Endodermal cell (in vitro differentiated cells): ENCODE measurements at regions not wholly inside any gene's neighbourhood (a gene's known extent, or its start where the extent isn't known, plus 50 kb on each side); places are given as distances from the start of the nearest gene placed in this dataset.
"Not testable (repeated sequence)": the region's sequence is repeated elsewhere in the genome, so short reads cannot be mapped to it uniquely, and the experiment has no call there.

Source experiments
- DNase-seq: peaks from one replicate; pipeline ENCODE4 v3.0.0-alpha.2; 2017
- H3K27ac ChIP-seq: 2 replicates; pipeline ENCODE4 v1.5.1; 2013; ENCODE audit warnings: mild to moderate bottlenecking, low read depth, low read length, moderate library complexity
- H3K27me3 ChIP-seq: 2 replicates; pipeline ENCODE4 v1.6.1; 2013; ENCODE audit warnings: mild to moderate bottlenecking, low read length, moderate library complexity; ENCODE audit not compliant: insufficient read depth, control insufficient read depth, poor library complexity, severe bottlenecking
- H3K36me3 ChIP-seq: 2 replicates; pipeline ENCODE4 v1.7.0; 2013; ENCODE audit warnings: mild to moderate bottlenecking, low read length, moderate library complexity; ENCODE audit not compliant: control insufficient read depth, insufficient read depth
- H3K4me1 ChIP-seq: one replicate; pipeline ENCODE4 v1.7.0; 2013; ENCODE audit warnings: low read length; ENCODE audit not compliant: control insufficient read depth, insufficient read depth
- H3K4me3 ChIP-seq: 2 replicates; pipeline ENCODE4 v1.5.1; 2013; ENCODE audit warnings: mild to moderate bottlenecking, low read length, moderate library complexity
- H3K9ac ChIP-seq: 2 replicates; pipeline ENCODE4 v1.6.1; 2013; ENCODE audit warnings: mild to moderate bottlenecking, low read length, moderate library complexity; ENCODE audit not compliant: poor library complexity, severe bottlenecking; ENCODE audit errors: extremely low read depth
- H3K9me3 ChIP-seq: 2 replicates; pipeline ENCODE4 v1.6.1; 2013; ENCODE audit warnings: mild to moderate bottlenecking, low read length, moderate library complexity; ENCODE audit not compliant: control insufficient read depth
- H3K27ac Mint-ChIP-seq: 2 replicates; pipeline ENCODE4 v1.8.0; 2020; ENCODE audit warnings: mixed read lengths
- H3K27me3 Mint-ChIP-seq: 2 replicates; pipeline ENCODE4 v1.8.0; 2021; ENCODE audit warnings: mild to moderate bottlenecking, mixed read lengths; ENCODE audit not compliant: insufficient read depth
- H3K36me3 Mint-ChIP-seq: 2 replicates; pipeline ENCODE4 v1.8.0; 2020; ENCODE audit warnings: low read depth, mixed read lengths
- H3K4me1 Mint-ChIP-seq: 2 replicates; pipeline ENCODE4 v1.8.0; 2020; ENCODE audit warnings: mixed read lengths
- H3K4me3 Mint-ChIP-seq: 2 replicates; pipeline ENCODE4 v1.8.0; 2020; ENCODE audit warnings: mild to moderate bottlenecking, moderate library complexity, mixed read lengths
- H3K9me3 Mint-ChIP-seq: 2 replicates; pipeline ENCODE4 v1.8.0; 2020; ENCODE audit warnings: mild to moderate bottlenecking, mixed read lengths
- WGBS, 2 experiments: methylation state at CpG; one replicate each; pipeline versions ENCODE4 v1.1.5 to v1.1.7; 2013; ENCODE audit warnings: missing lambda C conversion rate in 2 of 2, mixed read lengths in 1 of 2; ENCODE audit not compliant: insufficient coverage in 1 of 2, insufficient read length in 1 of 2; 5-methylcytosine and 5-hydroxymethylcytosine counted together
- TF ChIP-seq, protein P1 (sequence below): fragments of 200-600 bp; sonication (generic); conservative IDR thresholded peaks from 2 replicates; pipeline ENCODE4 v1.5.0; 2021; ENCODE audit warnings: antibody characterized with exemption, mild to moderate bottlenecking

DNA sequence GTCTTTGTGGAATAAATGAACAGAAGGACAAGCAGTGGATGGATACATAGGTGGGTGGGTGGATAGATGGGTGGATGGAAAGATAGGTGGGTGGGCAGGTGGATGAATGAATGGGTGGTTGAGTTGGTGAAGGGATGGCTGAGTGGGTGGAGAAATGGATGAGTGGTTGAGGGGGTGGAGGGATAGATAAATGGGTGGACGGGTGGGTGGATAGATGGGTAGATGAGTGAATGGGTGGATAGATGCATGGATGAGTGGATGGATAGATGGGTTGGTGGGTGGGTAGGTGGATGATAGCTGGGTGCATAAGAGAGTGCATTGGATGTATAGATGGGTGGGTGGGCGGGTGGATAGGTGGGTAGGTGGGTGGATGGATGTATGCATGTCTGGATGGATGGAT, 63.5 kb downstream of the UNC93B1 start:
- H3K9ac ChIP-seq, H3K9me3 Mint-ChIP-seq, H3K4me1 ChIP-seq, H3K9me3 ChIP-seq, H3K27me3 ChIP-seq, H3K4me3 Mint-ChIP-seq, H3K4me3 ChIP-seq, H3K36me3 ChIP-seq, H3K27me3 Mint-ChIP-seq, H3K4me1 Mint-ChIP-seq, H3K36me3 Mint-ChIP-seq, H3K27ac Mint-ChIP-seq, H3K27ac ChIP-seq, DNase-seq: not testable (repeated sequence)
- 100% methylated on average over 2 of the region's 2 CpGs; no CpG with 5 or more reads in 1 of the 2 experiments for WGBS, 2 experiments

DNA sequence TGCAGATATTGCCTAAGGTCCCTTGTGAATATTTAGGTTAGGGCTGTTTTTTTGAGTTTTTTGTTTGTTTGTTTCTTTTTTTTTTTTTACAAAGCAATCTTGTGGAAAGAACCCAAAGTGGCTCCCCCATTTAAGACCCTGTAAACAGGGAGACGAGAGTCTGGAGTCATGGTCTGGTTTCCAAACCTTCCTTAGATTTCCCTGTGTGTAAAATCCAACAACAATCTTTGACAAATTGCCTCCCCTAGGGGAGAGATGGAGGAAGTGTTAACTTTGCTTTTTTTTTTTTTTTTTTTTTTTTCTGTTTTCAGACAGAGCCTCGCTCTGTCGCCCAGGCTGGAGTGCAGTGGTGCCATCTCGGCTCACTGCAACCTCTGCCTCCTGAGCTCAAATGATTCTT, 64.9 kb downstream of the UNC93B1 start:
- not testable (repeated sequence) for H3K4me3 ChIP-seq, H3K27ac Mint-ChIP-seq, H3K9me3 Mint-ChIP-seq, H3K36me3 ChIP-seq, H3K4me1 ChIP-seq, H3K27me3 ChIP-seq, H3K4me1 Mint-ChIP-seq, H3K27me3 Mint-ChIP-seq, DNase-seq, H3K36me3 Mint-ChIP-seq, H3K27ac ChIP-seq, H3K9me3 ChIP-seq, H3K9ac ChIP-seq, H3K4me3 Mint-ChIP-seq
- TF ChIP-seq, protein P1, sequence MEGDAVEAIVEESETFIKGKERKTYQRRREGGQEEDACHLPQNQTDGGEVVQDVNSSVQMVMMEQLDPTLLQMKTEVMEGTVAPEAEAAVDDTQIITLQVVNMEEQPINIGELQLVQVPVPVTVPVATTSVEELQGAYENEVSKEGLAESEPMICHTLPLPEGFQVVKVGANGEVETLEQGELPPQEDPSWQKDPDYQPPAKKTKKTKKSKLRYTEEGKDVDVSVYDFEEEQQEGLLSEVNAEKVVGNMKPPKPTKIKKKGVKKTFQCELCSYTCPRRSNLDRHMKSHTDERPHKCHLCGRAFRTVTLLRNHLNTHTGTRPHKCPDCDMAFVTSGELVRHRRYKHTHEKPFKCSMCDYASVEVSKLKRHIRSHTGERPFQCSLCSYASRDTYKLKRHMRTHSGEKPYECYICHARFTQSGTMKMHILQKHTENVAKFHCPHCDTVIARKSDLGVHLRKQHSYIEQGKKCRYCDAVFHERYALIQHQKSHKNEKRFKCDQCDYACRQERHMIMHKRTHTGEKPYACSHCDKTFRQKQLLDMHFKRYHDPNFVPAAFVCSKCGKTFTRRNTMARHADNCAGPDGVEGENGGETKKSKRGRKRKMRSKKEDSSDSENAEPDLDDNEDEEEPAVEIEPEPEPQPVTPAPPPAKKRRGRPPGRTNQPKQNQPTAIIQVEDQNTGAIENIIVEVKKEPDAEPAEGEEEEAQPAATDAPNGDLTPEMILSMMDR, result peak; percentile 61
- 87% methylated on average over 1 of the region's 4 CpGs; no CpG with 5 or more reads in 1 of the 2 experiments for WGBS, 2 experiments

DNA sequence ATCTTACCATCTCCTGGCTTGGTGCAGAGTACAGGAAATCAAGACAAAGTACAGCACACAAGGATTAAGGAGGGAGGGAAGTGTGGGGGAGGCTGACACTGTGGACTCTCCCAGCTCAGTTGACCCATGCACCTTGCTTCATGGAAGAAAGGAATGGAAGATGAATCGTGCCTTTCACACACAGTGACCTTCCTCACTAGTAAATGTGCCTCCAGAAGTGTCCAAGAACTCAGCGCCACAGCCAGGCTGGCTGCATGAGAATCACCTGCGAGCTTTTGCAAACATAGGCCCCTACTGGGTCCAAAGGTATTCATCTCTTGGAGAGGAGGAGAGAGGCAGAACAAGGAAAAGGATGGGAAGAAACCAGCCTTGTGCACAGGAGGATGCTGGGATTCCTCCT, 65.5 kb downstream of the UNC93B1 start:
- not testable (repeated sequence) for H3K27ac ChIP-seq, H3K4me1 Mint-ChIP-seq, H3K27ac Mint-ChIP-seq, H3K9me3 ChIP-seq, H3K9me3 Mint-ChIP-seq, H3K4me3 Mint-ChIP-seq, H3K9ac ChIP-seq, H3K36me3 Mint-ChIP-seq, H3K36me3 ChIP-seq, H3K27me3 Mint-ChIP-seq, DNase-seq, H3K4me3 ChIP-seq, H3K4me1 ChIP-seq, H3K27me3 ChIP-seq
- WGBS, 2 experiments, result 77 to 92% methylated on average over 2 to 3 of the region's 3 CpGs

DNA sequence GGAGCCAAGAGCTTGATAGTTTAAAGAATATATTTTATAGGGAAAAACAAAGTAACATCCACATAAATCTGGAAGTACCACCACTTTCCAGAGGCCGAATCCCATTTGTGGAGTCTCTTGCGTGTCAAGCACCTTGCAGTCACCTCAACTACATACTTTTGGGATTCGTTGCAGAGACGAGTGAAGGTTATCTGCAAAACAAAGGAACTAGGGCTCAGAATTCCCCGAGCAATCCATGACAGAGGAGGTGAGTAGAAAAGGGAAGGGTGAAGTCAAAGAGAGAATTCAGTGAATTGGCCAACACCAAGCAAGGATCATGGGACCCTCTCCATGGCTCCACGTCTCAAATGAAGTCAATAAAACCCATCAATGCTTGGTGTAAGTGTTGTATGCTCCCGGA, 80.3 kb downstream of the UNC93B1 start:
- H3K36me3 ChIP-seq, H3K36me3 Mint-ChIP-seq, H3K27ac Mint-ChIP-seq, H3K27me3 Mint-ChIP-seq, H3K4me3 ChIP-seq, H3K27me3 ChIP-seq, DNase-seq, H3K27ac ChIP-seq, H3K4me1 Mint-ChIP-seq, H3K4me3 Mint-ChIP-seq, H3K4me1 ChIP-seq, H3K9ac ChIP-seq, H3K9me3 ChIP-seq, H3K9me3 Mint-ChIP-seq: not testable (repeated sequence)
- WGBS, 2 experiments, result 72% methylated on average over 7 of the region's 7 CpGs; no CpG with 5 or more reads in 1 of the 2 experiments

DNA sequence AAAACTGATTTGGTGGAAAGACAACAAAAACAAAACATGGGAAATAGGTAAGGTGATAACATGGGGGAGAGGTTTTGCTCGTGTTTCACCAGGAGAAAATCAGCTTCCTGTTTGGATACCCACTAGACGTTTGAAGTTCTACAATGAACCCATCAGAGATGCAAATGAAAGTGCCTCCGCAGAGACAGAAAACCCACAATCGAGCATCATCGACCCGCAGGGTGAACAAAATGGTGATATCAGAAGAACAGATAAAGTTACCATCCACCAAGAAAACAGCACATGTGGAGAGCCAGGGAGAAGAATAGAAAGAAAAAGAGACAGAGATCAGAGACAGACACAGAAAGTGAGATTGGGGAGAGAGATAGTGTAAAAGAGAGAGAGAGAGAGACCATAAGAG, 83.4 kb downstream of the UNC93B1 start:
- not testable (repeated sequence) for H3K36me3 ChIP-seq, H3K36me3 Mint-ChIP-seq, H3K9ac ChIP-seq, H3K9me3 ChIP-seq, H3K27me3 ChIP-seq, H3K27ac ChIP-seq, H3K4me3 ChIP-seq, H3K4me3 Mint-ChIP-seq, H3K27ac Mint-ChIP-seq, H3K4me1 Mint-ChIP-seq, H3K4me1 ChIP-seq, H3K27me3 Mint-ChIP-seq, DNase-seq
- peaks cover 21% of the 10 kb centered on the region for H3K9me3 Mint-ChIP-seq
- WGBS, 2 experiments, result 67 to 76% methylated on average over 2 to 3 of the region's 6 CpGs

DNA sequence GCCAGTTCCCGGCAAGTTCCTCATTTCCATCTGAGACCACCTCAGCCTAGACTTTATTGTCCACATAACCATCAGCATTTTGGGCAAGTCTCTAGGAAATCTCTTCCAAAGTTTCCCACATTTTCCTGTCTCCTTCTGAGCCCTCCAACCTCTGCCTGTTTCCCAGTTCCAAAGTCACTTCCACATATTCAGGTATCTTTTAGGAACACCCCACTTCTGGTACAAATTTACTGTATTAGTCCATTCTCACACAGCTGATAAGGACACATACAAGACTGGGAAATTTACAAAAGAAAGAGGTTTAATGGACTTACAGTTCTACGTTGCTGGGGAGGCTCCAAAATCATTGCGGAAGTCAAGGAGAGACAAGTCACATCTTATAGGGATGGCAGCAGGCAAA, 91.7 kb downstream of the UNC93B1 start:
- H3K27ac Mint-ChIP-seq, H3K4me1 Mint-ChIP-seq, H3K4me1 ChIP-seq, DNase-seq, H3K27me3 ChIP-seq, H3K9ac ChIP-seq, H3K4me3 ChIP-seq, H3K27me3 Mint-ChIP-seq, H3K9me3 ChIP-seq, H3K4me3 Mint-ChIP-seq, H3K27ac ChIP-seq, H3K36me3 ChIP-seq: not testable (repeated sequence)
- H3K36me3 Mint-ChIP-seq, result peaks cover 21% of the 10 kb centered on the region
- WGBS, 2 experiments, result 78 to 96% methylated on average over 1 to 3 of the region's 3 CpGs
- H3K9me3 Mint-ChIP-seq, result peaks cover 67% of the 10 kb centered on the region
